ENCODE measurements at regions not wholly inside any gene's neighbourhood (a gene's known extent, or its start where the extent isn't known, plus 50 kb on each side); places are given as distances from the start of the nearest gene placed in this dataset.
"Not testable (repeated sequence)": the region's sequence is repeated elsewhere in the genome, so short reads cannot be mapped to it uniquely, and the experiment has no call there.

- H3K4me1 ChIP-seq: no peaks in the 10 kb centered on the region
- no peak for TF ChIP-seq EP300 (IDR thresholded peaks at IDR 0.05)
- no peak for TF ChIP-seq POLR2A (IDR thresholded peaks at IDR 0.05)
- no peak for TF ChIP-seq CTCF (IDR thresholded peaks at IDR 0.05)
- TF ChIP-seq POLR2AphosphoS5 (IDR thresholded peaks at IDR 0.05): no peak
- ATAC-seq (ENCODE audit: low FRiP score in 2 of 2) (no peak), DNase-seq (no peak)
- no peaks in the 10 kb centered on the region for H3K9me3 ChIP-seq
- no peak overlapping the region for H3K4me3 ChIP-seq
- H3K27ac ChIP-seq: no peak overlapping the region
- H3K27me3 ChIP-seq: no peaks in the 10 kb centered on the region
- 65 to 67% methylated on average over 3 of the region's 3 CpGs for WGBS, 2 donors
- H3K36me3 ChIP-seq: no peaks in the 10 kb centered on the region
Observed at GRCh38 chr2:201546576-201546975, 95.0 kb downstream of the STRADB start.

DNA sequence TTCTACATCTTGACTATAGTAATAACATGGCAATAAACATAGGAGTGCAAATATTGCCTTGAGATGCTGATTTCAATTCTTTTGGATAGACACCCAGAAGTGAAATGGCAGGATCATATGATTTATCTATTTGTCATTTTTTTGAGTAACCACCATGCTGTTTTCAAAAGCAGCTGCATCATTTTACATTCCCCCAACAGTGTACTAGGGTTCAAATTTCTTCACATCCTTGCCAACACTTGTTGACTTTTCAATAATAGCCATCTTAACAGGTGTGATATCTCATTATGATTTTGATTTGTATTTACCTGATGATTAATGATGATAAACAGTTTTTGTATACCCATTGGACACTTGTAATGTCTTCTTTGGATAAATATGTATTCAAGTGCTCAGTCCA is 90.8 kb downstream of the STRADB start:
- no peaks in the 10 kb centered on the region for H3K4me1 ChIP-seq
- TF ChIP-seq POLR2AphosphoS5 (IDR thresholded peaks at IDR 0.05) (no peak), POLR2A (IDR thresholded peaks at IDR 0.05) (no peak), CTCF (IDR thresholded peaks at IDR 0.05) (no peak), EP300 (IDR thresholded peaks at IDR 0.05) (no peak)
- no peak overlapping the region for H3K27ac ChIP-seq
- H3K4me3 ChIP-seq: no peak overlapping the region
- no peaks in the 10 kb centered on the region for H3K36me3 ChIP-seq
- H3K27me3 ChIP-seq: no peaks in the 10 kb centered on the region
- H3K9me3 ChIP-seq: peaks cover 0 to 3% (median 0%) of the 10 kb centered on the region in 4 donors
- ATAC-seq (ENCODE audit: low FRiP score in 2 of 2) (no peak), DNase-seq (no peak)

DNA sequence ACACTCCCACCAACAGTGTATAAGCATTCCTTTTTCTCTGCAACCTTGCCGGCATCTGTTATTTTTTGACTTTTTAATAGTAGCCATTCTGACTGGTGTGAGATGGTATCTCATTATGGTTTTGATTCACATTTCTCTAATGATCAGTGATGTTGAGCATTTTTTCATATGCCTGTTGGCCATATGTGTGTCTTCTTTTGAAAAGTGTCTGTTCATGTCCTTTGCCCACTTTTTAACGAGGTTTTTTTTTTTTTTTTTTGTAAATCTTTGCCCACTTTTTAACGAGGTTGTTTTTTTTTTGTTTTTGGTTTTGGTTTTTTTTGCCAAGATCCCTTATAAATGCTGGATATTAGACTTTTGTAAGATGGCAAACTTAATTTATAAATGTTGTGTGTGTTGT is 87.7 kb downstream of the STRADB start:
- H3K27me3 ChIP-seq; ATAC-seq (ENCODE audit: low FRiP score in 2 of 2); H3K4me1 ChIP-seq; H3K9me3 ChIP-seq; H3K27ac ChIP-seq; H3K4me3 ChIP-seq; H3K36me3 ChIP-seq; DNase-seq: not testable (repeated sequence)
- 58 to 62% methylated on average over 3 of the region's 3 CpGs for WGBS, 2 donors

DNA sequence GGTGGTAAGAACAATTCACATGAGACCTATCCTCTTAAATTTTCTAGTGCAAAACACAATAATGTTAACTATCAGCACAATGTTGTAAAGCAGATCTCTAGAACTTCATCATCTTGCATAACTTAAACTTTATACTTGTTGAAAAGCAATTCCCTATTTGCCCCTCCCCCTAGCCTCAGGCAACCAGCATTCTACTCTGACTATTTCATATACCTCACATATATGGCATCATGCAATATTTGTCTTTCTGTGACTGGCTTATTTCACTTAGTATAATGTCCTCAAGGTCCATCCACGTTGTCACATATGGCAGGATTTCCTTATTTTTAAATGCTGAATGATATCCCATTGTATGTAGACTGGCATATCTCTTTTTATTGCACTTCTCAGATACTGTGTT is 86.5 kb downstream of the STRADB start:
- H3K36me3 ChIP-seq: no peaks in the 10 kb centered on the region
- WGBS, 2 donors: 53 to 58% methylated on average over 1 of the region's 1 CpG
- ATAC-seq (ENCODE audit: low FRiP score in 2 of 2): no peak

DNA sequence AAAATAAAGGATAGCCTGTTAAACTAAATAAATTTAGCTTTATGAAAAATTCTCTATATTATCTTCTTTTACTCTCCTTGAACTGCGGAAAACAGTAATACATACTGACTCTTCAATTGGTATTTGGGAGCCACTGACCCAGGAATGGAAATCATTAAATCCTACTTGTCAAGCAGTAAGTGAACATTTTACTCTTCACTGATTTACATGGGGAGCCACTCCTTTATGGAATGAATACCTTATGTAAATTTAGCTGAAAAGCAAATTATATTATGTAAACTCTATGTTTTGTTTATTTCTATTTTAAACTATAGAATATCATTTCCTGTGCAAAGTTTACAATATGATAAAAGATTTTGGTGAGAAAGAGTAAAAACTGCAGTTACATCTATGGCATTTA is 85.2 kb downstream of the STRADB start:
- no peak for DNase-seq

More for the DNA sequence above, 86.5 kb downstream of the STRADB start:
- no peak overlapping the region for H3K4me3 ChIP-seq
- H3K9me3 ChIP-seq: peaks cover 0 to 7% (median 5%) of the 10 kb centered on the region in 4 donors
- H3K27me3 ChIP-seq: no peaks in the 10 kb centered on the region
- no peaks in the 10 kb centered on the region for H3K4me1 ChIP-seq
- DNase-seq: no peak
- no peak overlapping the region for H3K27ac ChIP-seq
- TF ChIP-seq POLR2AphosphoS5 (IDR thresholded peaks at IDR 0.05) (no peak), POLR2A (IDR thresholded peaks at IDR 0.05) (no peak), EP300 (IDR thresholded peaks at IDR 0.05) (no peak), CTCF (IDR thresholded peaks at IDR 0.05) (no peak)

More for the DNA sequence above, 85.2 kb downstream of the STRADB start:
- H3K27ac ChIP-seq: no peak overlapping the region
- WGBS, 2 donors: 98 to 100% methylated on average over 1 of the region's 1 CpG
- H3K4me3 ChIP-seq: no peak overlapping the region
- no peaks in the 10 kb centered on the region for H3K27me3 ChIP-seq
- no peak for TF ChIP-seq POLR2AphosphoS5 (IDR thresholded peaks at IDR 0.05)
- no peak for TF ChIP-seq POLR2A (IDR thresholded peaks at IDR 0.05)
- TF ChIP-seq CTCF (IDR thresholded peaks at IDR 0.05): no peak
- TF ChIP-seq EP300 (IDR thresholded peaks at IDR 0.05): no peak
- peaks cover 0 to 14% (median 6%) of the 10 kb centered on the region in 4 donors for H3K9me3 ChIP-seq
- no peaks in the 10 kb centered on the region for H3K36me3 ChIP-seq
- ATAC-seq (ENCODE audit: low FRiP score in 2 of 2): no peak
- H3K4me1 ChIP-seq: no peaks in the 10 kb centered on the region
